CD4-positive, alpha-beta T cell treated with Interleukin-2 at 100 ng/mL for 4 hours (primary cell): ENCODE measurements at regions not wholly inside any gene's neighbourhood (a gene's known extent, or its start where the extent isn't known, plus 50 kb on each side); places are given as distances from the start of the nearest gene placed in this dataset.

Source experiments
- DNase-seq: peaks from one replicate; pipeline ENCODE4 v3.0.0-alpha.2; 2020; ENCODE audit warnings: low spot score

- DNase-seq: no peak
These were observed 168.3 kb upstream of the TNP1 start for GRCh38 chr2:217028128-217028527.

GRCh38 chr2:217027414-217027813 is 167.6 kb upstream of the TNP1 start:
- no peak for DNase-seq

DNA sequence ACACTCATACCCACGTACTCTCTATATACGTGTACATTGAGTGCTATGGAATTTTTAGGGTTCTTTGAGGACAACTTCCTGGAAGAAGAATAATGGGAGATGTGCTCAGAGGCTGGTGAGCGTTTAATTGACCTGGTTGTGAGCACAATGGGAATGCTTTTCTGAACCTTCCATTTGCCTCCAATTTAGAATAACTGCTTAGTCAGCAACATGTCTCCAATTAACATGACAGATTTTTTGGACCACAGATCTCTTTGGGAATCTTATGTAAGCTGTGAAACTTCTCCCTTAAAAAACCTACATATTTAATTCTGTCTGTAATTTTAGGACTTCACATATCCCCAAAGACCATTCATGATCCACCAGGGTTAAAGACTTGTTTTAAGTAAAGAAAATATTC is 166.7 kb upstream of the TNP1 start:
- DNase-seq: no peak

DNA sequence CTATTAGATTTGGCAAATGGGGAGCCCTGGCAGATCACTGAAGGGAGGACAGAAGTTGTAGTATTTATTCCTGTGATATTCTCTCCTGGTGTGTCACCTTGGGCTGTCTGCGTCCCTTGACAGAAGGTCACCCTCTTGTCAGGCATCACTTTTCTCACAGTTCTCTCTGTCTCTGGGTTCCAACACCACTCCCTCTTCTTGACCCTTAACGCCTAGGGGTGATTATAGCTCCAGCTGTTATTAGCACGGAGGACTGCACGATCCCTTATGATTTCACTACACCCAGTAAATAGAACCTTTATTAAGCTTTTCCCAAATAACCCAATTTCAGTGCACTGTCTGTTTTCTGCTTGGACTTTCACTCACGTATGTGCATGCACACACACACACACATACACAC is 166.3 kb upstream of the TNP1 start:
- DNase-seq: no peak

DNA sequence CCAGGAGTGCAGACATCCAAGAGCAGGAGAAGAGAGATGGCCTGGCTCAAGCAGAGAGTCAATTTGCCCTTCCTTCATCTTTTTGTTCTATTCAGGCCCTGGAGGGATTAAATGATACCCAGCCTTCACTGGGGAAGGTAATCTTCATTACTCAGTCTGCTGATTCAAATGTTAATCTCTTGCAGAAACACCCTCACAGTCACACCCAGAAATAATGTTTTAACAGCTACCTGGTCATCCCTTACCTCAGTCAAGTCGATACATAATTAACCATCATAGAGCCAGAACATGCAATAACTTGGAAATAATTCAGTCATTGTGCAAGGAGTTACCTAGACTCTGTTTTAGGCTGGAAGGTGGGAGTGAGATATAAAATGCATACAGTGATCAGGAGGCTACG is 163.7 kb upstream of the TNP1 start:
- DNase-seq: no peak

GRCh38 chr2:217017456-217018252 is 157.8 kb upstream of the TNP1 start:
- no peak for DNase-seq

- DNase-seq: no peak
These were observed 157.0 kb upstream of the TNP1 start for GRCh38 chr2:217016796-217017419.

DNA sequence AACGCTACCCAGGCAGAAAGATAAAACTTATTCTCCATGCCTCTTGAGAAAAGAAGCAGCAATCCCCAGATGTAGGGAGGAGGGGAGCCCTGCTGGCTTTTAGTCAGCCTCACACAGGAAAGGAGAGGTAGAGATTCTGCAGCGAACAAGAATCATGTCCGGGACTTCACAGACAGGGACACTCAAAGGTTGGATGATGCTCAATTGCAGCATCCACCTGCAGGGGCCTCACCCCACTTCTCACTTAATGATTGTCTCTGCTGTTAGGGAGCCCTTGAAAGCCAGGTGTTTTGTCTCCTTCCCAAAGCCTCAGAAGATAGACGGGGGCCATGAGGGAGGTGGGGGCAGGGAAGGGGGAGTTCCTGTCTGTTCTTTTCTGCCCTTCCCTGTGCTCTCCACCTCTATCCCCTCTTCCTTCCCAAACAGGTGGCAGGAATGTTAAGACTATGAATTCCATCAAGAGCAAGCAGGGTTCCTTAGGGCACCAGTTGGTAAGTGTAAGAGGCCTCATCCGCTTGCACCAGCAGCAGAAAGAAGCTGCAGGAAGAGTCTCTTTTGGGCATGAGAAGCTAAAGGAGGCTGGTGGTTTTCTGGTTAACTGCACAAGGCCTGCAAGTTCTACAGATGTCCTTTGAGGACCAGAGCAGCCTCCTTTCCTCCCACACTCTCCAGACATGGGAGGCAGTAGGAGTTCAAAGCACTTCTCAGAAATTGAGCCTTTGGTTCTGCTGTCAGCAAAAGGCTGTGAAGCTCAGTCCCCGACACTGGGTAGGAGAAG is 154.7 kb upstream of the TNP1 start:
- no peak for DNase-seq

DNA sequence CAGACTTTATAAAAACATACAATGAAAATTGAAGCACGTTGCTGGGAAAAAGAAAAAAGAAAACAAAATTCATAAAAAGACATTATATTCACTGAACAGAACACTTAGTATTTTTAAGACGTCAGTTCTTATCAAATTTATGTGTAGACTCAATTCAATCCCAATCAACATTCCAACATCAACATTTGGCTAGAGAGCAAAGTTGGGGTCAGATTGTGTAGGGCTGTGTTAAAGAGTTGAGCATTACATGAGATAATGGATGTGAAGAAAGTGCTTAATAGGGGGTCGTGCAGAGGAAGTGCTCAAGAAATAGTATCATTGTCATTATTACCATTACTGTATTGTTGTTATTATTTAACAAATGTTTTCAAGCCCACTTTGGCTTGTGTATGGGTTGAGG is 154.1 kb upstream of the TNP1 start:
- DNase-seq: no peak

GRCh38 chr2:217011576-217011975 is 151.7 kb upstream of the TNP1 start:
- DNase-seq: no peak

DNA sequence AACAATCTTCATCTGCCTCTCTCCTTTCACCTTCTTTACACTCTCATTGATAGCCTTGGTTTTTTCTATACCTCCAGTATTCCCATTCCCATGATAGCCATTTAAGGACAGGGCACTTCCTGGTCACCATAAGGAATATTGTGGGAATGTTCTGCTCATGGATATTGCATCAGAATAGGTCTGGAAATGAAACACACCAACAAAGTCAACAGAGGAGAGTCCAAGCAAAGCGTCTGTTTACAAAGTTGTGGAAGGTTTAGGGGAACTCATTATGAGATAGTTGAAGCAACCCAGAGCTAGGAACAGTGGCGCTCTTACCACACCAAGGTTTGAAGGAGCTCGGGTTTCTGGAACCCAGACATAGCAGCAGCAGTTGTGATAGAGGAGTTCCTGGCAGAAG is 150.3 kb upstream of the TNP1 start:
- DNase-seq: no peak

DNA sequence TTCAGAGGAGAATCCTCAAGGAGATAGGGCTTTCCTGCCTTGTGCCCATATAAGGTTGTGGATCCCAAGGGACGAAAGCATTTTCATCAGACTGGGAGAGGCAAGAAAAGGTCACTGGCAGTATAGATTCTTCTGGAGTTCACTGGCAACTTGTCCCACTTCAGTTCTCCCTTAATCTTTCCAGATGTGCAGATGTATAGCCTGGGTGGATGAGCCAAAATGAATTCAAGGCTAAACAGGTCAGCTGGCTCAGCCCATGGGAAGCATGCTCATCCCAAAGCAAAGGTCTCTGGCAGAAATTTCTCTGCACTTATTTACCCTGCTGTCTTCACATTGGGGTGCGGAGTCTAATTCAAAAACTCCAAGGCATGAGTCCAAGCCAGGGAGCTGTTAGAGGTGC is 148.9 kb upstream of the TNP1 start:
- no peak for DNase-seq

GRCh38 chr2:217006217-217006616 is 146.4 kb upstream of the TNP1 start:
- DNase-seq: no peak

- DNase-seq: no peak
These were observed 144.8 kb upstream of the TNP1 start for GRCh38 chr2:217004656-217005055.

- DNase-seq: no peak
These were observed 141.9 kb upstream of the TNP1 start for GRCh38 chr2:217001740-217002139.

GRCh38 chr2:217000406-217000805 is 140.5 kb upstream of the TNP1 start:
- no peak for DNase-seq

- no peak for DNase-seq
These were observed 136.5 kb upstream of the TNP1 start for GRCh38 chr2:216996279-216996845.

- no peak for DNase-seq
These were observed 134.5 kb upstream of the TNP1 start for GRCh38 chr2:216994353-216994854.

GRCh38 chr2:216992056-216992675 is 132.3 kb upstream of the TNP1 start:
- no peak for DNase-seq

- DNase-seq: no peak
These were observed 131.7 kb upstream of the TNP1 start for GRCh38 chr2:216991563-216991962.

DNA sequence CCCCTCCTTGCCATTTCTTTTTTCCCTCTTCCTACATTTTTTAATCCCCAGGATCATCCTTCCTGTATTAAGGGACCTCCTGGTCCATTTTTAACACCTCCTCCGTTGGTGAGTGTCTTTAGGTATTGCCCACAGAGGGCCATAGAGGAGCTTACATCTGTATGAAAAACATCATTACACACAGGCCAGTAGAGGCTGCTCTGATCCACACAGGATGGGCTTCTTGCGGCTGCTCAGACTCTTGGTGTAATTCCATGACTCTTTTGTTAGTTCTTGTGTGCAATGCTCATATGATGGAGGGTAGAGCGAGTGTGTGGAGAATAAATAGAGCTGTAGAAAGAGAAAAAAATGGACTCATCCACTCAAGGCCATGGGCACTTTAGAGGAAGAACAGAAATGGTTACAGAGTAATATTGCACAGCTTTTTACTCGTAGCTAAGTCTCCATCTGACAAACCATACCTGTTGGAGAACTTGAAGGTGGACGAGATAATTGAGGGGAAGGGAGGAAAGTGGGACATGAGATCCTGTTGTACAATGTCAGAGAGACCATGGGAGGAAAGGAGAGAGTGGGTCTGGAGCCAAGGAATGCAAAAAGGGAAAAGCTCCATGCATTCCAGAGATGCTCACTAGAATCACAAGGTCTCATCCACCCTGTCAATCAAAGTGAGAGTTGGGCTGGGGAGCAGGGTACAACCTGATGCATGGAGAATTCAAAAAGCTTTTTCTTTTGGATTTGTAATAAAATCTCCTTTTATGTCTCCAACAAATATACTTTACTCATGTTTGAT is 129.7 kb upstream of the TNP1 start:
- no peak for DNase-seq
